Astrocyte of the cerebellum (primary cell): ENCODE measurements at regions not wholly inside any gene's neighbourhood (a gene's known extent, or its start where the extent isn't known, plus 50 kb on each side); places are given as distances from the start of the nearest gene placed in this dataset.

Experiments used
- DNase-seq: peaks from one replicate; pipeline ENCODE4 v3.0.0-alpha.2; 2011; ENCODE audit warnings: low read depth
- H3K4me3 ChIP-seq: 2 replicates; pipeline ENCODE4 v1.5.1; 2011; ENCODE audit warnings: mild to moderate bottlenecking, low read depth, low read length, moderate library complexity
- CTCF ChIP-seq: IDR thresholded peaks from 2 replicates; pipeline ENCODE4 v1.5.1; 2012; ENCODE audit warnings: low read length, low read depth, moderate library complexity, mild to moderate bottlenecking; ENCODE audit errors: missing control alignments
- in situ Hi-C: cut with HindIII; loops from 2 replicates; pipeline ENCODE4 v1.10.0; 2017; ENCODE audit warnings: low sequenced_read_pairs

GRCh38 chr15:38854506-38854905 lies 289.9 kb upstream of the RASGRP1 start:
- TF ChIP-seq CTCF, result no peak
- no peak for DNase-seq
- in situ Hi-C loops, result no loop called here
- H3K4me3 ChIP-seq, result no peak overlapping the region

- no peak for TF ChIP-seq CTCF
- in situ Hi-C loops, result no loop called here
- DNase-seq, result no peak
- no peak overlapping the region for H3K4me3 ChIP-seq
Measured at GRCh38 chr15:38857814-38858213, 293.2 kb upstream of the RASGRP1 start.

GRCh38 chr15:38859574-38859973 lies 295.0 kb upstream of the RASGRP1 start:
- in situ Hi-C loops, result no loop called here
- no peak for TF ChIP-seq CTCF
- H3K4me3 ChIP-seq, result no peak overlapping the region
- no peak for DNase-seq

DNA sequence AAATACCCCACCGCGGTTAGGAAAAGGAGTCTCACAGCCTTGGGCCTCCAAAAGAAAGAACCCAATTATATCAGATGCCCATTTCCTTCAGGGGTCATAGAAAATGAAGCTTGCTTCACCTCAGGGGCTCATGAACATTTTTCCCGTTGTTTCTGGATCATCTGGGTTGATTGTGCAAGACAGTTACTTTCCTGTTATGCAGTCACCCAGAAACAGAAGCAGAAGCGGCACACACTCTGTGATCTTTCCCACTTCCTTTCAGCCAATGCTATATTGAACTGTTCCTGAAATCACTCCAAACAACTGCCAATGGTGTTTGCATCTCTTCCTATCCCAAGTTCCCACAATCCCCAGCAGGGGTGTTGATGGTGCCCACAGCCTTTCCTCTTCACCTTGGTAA lies 295.6 kb upstream of the RASGRP1 start:
- no peak for DNase-seq
- in situ Hi-C loops, result no loop called here
- no peak overlapping the region for H3K4me3 ChIP-seq
- TF ChIP-seq CTCF, result no peak

DNA sequence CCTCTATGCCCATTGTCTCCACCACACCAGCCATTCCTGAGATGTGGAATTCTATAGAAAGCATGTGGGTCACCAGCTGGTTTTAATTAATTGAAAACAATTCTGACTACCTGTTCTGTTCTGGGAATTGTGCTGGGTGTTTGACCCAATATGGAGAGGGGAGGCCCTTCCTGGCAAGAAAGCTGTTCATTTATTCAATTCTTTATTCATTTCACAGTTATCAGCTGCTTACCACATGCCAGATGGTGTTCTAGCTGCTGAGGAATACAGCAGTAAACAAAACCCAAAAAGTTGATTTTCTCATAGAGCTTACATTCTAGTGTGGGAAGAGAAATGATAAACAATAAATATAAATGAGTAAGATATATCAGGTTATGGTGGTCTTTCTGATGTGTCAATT lies 296.1 kb upstream of the RASGRP1 start:
- DNase-seq, result no peak
- no peak for TF ChIP-seq CTCF
- no peak overlapping the region for H3K4me3 ChIP-seq
- in situ Hi-C loops, result no loop called here

DNA sequence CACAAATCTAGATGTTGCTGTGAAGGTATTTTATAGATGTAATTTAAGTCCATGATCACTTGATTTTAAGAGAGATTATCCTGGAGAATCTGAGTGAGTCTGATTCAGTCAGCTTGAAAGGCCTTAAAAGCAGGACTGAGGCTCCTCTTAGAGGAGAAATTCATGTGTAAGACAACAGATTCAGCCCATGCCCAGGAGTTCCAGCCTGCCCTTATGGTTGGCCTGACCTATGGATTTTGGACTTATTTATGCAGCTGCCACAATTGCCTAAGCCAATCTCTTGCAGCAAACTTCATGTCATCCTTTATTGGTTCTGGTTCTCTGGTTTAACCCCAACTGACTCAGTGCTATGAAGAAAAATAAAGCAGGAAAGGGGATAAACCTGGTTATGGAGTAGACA lies 296.5 kb upstream of the RASGRP1 start:
- DNase-seq, result no peak
- no peak for TF ChIP-seq CTCF
- H3K4me3 ChIP-seq, result no peak overlapping the region
- in situ Hi-C loops, result no loop called here

- TF ChIP-seq CTCF, result no peak
- H3K4me3 ChIP-seq, result no peak overlapping the region
- DNase-seq, result no peak
- in situ Hi-C loops, result no loop called here
Measured at GRCh38 chr15:38862099-38862498, 297.5 kb upstream of the RASGRP1 start.
